Activated CD8-positive, alpha-beta memory T cell treated with anti-CD3 and anti-CD28 coated beads, Interleukin-2, amount 50 U/mL, for 1 hour (primary cell): ENCODE measurements at regions not wholly inside any gene's neighbourhood (a gene's known extent, or its start where the extent isn't known, plus 50 kb on each side); places are given as distances from the start of the nearest gene placed in this dataset.

Experiments used
- DNase-seq: peaks from one replicate; pipeline ENCODE4 v3.0.0-alpha.2; 2020; ENCODE audit errors: extremely low read depth

DNA sequence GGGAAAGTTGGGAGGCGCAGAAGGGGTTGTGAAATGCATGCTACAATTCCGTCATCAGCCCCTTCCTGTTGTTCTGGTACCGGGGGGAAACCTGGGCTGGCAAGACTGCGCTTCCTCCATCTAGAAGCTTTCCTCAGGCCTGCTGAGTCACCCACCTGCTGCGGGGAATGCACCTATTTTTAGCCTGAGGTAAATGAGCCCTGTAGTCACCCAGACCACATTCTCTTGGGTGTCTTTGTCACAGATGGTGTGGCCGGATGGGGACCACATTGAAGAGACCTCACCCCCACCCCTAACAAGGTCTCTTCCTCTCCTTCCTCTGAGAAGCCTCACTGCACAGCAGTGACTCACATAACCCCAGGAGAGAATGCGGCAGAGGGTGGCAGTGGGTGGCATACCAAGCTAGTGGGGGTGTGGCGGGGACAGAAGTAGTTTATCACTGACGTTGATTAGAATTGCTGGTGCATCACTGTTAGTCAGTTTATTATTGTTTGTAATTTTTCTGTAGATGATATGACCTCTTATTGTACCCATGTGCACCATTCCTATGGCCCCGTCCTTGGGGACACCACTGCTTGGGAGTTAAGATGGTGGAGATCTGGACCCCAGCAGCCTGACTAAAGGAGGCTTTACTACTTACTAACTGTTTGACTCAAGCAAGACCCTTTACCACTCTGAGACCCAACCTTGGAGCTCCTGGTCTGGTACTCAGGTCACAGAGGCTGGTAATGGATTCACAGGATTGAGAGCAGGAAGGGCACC lies 83.0 kb upstream of the DUSP5 start:
- DNase-seq, result peak; percentile 83

DNA sequence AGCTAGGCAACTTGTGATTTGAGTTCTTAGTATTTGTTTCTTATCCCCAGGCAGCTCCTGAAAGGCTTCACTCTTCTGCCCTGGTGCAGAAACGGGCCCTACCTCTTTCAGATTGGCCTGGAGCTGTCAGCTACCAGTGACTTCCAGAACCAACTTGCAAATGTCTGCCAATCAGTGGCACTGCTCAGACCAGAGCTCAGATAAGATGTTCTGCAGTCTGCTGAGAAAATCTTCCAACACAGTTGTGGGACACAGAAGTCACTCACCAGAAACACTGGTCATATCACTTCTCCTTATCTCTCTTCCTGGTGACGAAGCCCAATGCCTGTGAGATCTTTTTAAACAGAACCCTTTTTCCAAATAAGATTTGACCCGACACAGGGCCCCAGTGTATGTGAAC lies 81.9 kb upstream of the DUSP5 start:
- DNase-seq, result no peak

DNA sequence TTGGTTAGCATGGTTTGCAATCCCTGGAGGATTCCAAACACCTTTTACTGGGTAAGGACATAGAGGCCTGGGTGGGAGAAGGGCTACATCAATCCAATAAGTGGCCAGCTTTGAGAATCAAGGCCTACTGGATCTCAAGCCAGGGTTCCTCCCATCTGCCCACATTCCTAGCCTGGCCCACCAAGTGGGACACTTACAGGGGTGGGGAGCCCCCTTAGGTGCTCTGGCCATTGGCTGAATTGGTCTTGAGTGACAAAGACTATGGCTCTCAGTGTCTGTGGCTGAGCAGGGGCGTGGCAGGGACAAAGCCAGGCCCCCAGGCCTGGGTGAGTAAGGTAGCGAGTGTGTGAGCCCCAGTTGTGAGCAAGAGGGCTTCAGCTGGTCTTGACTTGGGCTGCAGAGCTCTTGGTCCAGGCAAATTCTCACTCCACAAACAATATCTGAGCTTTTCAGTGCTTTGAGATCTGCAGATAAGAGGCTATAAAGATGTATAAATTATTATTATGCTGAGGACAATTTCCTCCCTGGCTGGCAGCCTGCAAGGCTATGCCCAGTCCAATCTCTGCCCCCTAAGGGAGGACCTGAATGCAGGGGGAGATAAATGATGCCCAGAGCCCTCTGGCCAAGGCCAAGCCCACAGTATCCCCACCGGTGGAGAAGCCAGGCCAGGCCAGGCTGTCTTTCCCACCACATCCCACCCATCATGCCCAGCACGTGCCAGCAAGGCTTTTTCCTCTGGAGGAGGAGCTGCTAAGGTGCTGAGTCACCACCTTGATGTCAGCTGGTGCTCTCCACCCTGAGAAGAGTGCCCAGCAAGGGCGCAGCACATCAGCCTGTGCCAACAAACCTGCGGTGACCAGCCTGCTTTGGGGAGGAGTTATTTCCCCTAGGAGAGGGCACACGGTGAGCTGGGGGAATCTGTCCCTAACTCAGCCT lies 80.7 kb upstream of the DUSP5 start:
- no peak for DNase-seq

DNA sequence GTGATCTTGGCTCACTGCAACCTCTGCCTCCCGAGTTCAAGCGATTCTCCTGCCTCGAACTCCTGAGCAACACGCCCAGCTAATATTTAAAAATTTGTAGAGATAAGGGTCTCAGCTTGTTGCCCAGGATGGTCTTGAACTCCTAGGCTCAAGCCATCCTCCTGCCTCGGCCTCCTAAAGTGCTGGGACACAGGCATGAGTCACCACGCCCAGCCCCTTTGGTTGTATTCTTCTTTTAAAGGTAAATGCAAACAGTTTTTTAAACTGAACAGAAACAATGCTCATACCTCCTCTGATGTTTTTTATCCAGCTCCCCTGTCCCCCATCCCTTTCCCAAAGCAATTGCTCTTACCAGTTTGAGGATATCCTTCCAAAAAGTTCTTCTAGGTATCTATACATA lies 79.5 kb upstream of the DUSP5 start:
- no peak for DNase-seq

DNA sequence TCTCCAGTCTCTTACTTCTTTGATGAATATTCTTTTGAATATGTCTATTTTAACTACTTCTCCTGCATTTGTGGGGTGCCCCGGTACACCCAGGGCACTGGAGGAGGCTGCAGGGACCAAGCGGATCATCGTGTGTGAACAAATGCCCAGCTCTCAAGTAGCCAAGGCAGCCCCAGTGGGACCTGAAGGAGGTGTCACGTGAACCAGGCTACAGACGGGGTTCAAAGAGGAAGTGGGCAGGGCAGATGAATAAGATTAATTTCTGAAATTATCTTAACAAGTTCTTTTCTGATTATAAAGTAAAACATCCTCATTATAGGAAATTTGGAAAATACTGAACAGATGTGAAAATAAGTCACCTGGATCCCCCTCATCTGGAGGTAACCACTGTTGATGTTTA lies 78.4 kb upstream of the DUSP5 start:
- DNase-seq, result no peak

DNA sequence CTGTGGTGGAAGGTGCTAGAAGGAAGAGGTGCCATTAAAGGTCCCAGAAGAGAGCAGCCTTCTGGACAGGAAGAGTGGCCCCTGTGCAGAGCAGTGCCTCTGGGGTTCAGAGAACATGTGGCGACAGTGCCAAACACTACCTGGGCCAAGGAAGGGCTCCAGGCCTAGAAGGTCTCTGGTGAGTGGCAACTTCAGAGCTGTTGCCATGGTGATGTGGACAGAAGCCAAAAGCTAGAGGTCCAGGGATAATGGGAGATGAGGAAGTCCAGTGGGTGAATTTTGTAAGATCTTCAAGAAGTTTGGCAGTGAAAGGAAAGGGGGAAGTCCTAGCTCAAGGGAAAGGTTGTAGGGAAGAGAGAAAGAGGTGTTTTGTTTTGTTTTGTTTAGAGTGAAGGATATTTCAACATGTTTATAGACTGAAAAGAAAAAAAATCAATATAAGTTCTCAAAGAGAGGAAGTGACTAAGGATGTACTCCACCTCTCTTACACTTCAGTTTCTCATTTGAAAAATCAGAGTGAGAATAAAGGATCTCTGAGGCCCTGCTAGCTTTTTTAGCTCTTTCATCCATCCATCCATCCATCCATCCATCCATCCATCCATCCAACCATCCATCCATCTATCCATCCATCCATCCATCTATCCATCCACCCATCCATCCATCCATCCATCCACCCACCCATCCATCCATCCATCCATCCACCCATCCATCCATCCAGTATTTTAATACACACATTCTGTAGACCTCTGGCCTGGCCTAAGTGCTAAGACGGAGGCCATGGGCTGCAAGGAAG lies 77.1 kb upstream of the DUSP5 start:
- no peak for DNase-seq

DNA sequence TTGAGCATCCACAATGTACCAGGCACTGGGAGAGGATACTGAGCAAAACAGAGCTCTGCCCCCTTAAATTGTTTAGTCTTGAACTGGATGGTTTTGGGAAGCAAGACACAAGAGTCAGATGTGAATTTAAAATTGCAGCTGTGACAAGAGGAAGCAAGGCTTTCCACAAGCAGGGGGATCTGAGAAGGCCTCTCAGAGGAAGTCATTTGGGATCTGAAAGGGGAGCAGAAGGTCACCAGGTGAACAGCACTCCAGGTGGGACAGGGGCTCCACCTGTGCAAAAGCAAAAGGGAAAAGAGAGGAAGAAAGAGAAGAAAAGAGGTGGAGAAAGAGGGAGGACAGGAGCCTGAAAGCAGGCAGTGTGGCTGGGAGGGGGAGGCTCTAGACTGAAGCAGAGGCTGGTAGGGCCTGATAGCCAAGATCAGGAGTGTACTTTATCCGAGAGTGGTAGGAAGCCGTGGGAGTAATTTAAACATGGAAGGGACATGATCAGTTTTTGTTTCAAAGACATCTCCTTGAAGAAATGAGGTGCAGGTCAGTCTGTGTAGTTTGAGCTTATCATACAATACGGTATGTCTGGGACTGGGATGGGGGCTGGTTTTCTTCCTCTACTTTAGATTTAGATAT lies 76.1 kb upstream of the DUSP5 start:
- no peak for DNase-seq

DNA sequence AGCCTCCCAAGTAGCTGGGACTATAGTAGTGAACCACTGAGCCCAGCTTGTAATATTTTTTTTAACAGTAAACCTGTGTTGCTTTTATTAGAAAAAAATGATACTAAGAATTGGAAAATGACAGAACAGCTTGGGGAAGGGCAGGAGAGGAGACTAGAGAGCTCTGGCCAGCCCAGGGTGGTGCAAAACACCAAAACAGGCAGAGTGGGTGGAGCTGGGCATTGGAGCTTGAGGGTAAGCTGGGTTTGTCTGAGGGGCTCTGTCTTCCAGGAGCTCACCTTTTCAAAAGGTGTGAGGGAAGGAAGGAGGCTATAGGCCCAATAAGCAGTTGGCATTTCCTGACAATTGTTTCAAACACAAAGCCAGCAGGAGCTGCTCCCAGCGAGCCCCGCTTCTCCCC lies 75.2 kb upstream of the DUSP5 start:
- no peak for DNase-seq

DNA sequence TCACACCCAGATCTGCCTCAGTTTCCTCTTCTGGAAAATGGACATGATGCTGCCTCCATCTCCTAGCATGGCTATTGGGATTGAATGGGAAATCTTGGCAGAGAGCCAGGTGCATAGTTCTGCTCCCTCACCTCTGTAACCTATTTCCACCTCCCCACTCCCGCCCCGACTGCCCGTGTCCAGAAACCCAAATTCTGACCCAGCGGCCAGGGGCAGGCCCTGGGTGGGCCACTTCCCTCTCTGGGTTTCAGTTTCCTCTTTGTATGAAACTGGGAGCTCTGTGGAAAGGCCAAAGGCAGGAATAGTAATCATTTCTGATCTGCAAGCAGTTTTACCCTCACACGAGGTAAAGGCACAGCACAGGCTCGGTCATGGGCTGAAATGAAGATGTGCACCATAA lies 74.1 kb upstream of the DUSP5 start:
- DNase-seq, result no peak

DNA sequence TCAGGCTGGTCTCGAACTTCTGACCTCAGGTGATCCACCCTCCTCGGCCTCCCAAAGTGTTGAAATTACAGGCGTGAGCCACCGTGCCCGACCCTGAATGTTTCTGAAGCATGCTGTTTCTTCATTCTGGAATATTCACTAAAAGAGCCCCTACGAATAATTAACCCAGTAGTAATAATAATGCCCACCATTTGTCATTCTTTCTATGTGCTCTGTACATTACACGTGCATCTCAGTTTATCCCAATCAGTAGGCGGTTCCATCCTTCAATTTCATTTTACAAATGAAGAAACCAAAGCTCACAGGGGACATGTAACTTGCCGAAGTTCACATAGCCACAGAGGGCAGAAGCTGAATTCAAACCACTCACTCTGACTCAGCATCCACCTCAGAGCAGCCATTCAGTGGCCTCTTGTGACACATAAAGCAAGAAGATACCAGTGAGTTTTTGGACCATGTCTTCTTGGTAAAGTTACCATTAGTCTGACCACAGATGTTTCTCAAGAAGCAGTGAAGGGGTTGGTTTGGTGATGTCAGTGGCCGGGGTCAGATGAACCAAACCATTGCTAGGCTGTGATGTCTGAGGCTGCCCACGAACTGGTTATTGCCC lies 71.9 kb upstream of the DUSP5 start:
- DNase-seq, result no peak

DNA sequence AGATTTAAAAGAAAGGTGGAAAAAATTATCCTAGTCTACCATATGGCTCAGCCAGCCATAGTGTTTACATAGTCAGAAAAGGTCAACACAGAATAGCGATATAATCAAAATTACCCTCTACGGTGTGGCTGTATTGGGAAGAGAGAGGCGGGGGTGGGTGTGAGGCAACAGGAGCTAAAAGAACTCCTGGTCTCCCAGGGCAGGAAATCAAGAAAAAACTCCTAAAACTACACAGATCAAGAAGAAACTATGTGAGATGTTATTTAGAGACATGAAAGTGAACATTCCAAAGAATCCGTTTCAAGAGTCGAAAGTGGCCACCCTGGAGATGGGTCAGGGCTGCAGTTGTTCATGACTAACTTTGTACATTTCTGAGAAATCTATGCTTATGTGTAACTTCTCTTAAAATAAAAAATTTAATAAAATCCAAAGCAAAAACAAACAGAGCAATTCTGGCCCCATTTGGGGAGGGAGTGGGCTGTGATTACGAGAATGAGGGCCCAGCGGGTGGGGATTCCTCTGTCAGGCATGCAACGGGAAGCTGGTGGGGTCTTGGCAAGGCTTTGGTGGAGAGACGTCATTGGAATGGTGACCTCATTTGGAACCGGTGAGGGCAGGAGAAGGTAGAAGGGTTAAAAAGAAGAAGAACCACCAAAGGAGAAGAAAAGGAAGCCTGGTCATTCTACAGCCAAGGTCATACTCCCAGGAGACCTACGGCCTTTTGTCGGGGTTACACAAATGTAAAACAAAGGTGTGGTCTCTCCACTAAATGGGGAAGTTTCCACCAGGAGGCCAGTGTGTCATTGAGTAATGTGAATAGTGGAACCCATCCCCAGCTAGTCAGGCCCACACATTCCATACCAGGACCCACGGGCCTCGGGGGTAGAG lies 71.2 kb upstream of the DUSP5 start:
- no peak for DNase-seq

DNA sequence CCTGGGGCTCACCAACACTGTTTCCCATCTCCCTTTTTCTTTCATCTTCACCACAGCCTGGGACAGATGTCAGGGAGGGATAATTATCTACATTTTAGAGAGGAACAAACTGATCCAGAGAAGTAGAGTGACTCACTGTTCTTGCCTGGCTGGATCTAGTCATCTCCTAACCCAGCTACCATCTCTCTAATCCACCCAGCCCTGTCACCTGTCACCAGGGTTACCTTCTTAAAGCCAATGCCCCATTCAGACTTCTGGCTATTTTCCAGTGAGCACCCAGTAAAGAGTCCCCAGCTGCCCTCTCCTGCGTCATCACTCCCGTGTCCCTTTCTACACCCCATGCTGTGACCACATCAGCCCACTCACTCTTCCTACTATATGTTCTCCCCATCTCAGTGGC lies 68.4 kb upstream of the DUSP5 start:
- no peak for DNase-seq

DNA sequence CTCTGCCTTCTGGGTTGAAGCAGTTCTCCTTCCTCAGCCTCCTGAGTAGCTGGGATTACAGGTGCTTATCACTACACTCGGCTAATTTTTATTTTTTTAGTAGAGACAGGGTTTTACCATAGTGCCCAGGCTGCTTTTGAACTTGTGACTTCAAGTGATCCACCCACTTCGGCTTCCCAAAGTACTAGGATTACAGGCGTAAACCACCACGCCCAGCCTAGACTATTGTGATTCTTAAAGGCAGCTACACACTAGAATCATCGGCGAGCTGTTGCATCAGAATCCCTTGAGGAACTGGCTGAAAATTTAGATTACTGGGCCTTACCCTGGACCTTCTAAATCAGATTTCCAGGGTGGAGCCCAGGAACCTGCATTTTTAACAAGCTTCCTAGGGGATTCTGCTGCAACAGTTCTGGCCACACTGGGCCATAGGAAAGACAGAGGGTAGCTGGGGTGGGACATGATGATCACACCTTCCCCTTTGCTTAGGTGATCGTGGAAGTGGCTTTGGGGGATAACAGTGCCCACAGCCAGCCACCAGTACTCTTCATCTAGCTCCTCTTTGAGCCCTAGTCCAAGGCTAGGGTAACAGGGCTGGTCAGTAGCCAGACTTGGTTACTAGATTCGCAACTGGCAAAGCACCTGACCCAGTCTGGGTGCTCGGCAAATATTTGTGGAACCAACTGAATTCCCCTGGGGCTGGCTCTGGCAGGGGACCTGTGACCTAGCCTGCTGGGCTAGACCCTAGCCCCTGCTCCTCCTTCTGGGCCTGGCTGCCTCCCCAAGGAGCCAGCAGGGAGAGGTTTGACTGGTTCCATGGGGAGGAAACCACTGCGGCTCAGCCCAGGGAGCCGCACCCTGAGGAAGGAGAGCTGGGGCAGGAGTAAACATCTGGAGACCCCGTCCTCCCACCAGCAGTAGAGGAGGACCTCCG lies 67.1 kb upstream of the DUSP5 start:
- no peak for DNase-seq

DNA sequence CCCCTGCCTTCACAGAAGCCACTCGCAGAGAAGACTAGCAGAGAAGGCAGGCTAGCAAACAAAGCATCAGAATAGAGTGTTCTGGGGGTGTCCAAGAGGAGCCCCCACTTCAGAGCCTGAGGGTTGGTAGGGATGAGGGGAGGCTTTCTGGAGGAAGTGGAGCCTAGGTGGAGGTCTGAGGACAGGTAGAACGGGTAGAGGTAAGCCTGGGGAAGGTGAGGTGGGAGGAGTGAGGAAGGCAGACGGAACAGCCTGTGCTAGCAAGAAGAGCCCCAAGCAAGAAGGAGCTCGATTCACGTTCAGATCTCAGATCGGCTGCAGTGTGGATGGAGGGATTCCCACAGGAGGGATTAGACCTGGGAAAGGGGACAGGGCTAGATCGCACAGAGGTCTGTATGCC lies 66.0 kb upstream of the DUSP5 start:
- DNase-seq, result no peak

DNA sequence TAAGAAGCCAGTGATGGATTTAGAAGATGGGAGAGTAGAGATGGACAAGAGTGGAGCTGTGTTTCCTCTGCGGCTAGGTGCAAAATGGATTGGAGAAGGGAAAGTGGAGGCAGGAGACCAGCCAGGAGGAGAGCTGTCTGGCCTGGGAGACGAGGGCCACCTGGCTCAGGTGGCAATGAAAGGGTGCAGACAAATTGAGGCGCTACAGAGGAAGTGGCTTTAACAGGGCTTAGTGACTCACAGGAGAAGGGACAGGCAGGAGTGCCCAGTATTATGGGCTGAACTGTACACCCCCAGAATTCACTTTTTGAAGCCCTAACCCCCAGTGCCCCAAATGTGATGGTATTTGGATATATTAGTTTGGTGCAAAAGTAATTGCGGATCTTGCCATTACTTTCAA lies 65.6 kb upstream of the DUSP5 start:
- DNase-seq, result no peak

DNA sequence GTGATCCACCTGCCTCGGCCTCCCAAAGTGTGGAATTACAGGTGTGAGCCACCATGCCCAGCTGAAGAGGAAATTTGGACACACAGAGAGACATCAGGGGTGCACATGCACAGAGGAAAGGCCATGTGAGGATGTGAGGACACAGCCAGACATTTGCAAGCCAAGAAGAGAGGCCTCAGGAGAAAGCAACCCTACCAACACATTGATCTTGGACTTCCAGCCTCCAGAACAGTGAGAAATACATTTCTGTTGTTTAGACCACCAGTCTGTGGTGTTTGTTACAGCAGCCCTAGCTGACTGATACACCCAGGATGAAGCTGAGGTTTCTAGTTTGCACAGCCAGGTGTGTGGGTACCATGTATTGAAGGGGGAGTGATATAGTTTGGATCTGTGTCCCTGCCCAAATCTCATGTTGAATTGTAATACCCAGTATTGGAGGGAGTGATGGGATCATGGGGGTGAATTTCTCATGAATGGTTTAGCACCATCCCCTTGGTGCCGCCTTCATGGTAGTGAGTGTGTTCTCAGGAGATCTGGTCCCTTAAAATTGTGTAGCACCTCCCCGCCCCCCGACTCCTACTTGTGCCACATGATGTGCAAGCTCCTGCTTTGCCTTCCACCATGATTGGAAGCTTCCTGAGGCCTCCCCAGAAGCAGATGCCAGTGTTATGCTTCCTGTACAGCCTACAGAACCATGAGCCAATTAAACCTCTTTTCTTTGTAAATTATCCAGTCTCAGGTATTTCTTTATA lies 64.7 kb upstream of the DUSP5 start:
- DNase-seq, result no peak

DNA sequence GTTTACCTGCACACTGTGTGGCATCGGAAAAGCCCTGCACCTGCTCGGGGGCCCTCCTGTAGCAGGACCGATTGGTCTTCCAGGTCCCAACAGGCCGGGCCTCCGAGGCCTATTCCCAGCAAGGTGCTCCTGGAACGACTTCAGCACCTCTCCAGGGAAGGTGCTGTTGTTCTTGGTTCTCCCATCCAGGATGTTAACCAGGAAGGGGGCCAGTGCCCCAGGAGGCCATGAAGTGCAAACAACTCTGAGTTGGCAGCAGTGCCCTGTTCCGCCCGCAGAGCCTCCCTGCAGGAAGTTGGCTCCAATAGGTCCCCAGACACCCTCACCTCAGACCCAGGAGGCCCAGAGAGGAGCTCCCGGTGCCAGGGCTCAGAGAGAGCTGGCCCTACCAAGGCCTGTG lies 64.0 kb upstream of the DUSP5 start:
- DNase-seq, result no peak

DNA sequence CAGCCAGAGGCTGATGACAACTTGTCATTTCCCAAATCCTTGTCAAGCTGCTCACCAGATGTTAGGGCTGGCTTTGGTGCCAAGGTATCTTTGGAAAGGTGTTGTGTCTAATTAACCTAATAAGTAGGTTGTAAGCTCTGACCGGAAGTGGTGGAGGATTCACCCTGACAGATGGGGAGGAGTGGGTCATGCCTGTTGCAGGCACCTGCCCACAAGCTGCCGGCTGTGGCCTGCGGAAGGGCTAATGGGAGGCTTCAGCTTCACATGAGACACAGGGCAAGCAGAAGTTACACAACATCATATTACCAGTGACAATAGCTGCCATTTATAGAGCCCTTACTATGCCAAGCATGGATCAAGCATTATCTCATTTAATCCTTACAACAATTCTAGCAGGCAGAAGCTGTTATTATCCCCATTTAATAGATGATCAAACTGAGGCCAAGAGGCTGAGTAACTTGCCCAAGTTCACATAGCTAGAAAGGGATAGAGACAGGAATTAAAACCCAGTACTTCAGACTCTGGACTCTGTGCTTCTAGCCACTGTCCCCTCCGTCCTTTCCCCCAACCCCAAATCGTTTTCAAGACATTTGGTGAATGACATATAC lies 63.1 kb upstream of the DUSP5 start:
- no peak for DNase-seq
